ENCODE measurements at regions not wholly inside any gene's neighbourhood (a gene's known extent, or its start where the extent isn't known, plus 50 kb on each side); places are given as distances from the start of the nearest gene placed in this dataset.

DNA sequence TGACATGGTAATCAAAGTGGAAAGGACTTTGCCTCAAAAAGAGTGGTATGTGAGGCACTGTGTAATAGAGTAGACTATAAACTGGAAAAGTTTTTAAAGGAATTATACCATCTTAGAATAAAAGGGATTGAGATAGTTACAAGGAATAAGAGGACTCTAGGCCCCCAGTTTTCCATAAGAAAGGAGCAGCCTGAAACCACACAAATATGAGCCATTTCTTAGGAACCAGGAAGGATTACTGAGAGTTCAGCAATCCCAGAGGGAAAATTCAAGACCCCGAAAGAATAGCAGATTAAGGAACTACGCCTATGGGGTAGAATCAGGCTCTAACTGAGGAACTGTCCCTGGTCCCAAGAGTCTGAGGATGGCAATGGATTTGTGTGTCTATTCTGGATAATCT is 1213.3 kb downstream of the C4orf33 start:
- TF ChIP-seq, protein P1, sequence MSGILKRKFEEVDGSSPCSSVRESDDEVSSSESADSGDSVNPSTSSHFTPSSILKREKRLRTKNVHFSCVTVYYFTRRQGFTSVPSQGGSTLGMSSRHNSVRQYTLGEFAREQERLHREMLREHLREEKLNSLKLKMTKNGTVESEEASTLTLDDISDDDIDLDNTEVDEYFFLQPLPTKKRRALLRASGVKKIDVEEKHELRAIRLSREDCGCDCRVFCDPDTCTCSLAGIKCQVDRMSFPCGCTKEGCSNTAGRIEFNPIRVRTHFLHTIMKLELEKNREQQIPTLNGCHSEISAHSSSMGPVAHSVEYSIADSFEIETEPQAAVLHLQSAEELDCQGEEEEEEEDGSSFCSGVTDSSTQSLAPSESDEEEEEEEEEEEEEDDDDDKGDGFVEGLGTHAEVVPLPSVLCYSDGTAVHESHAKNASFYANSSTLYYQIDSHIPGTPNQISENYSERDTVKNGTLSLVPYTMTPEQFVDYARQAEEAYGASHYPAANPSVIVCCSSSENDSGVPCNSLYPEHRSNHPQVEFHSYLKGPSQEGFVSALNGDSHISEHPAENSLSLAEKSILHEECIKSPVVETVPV (CRISPR knock-in tag; IDR thresholded peaks at IDR 0.05) = no peak
- TF ChIP-seq OSR1 (CRISPR knock-in tag; IDR thresholded peaks at IDR 0.05) (no peak), ZFP30 (CRISPR knock-in tag; IDR thresholded peaks at IDR 0.05) (no peak), GLIS3 (CRISPR knock-in tag; IDR thresholded peaks at IDR 0.05) (no peak)
- TF ChIP-seq, protein P2, sequence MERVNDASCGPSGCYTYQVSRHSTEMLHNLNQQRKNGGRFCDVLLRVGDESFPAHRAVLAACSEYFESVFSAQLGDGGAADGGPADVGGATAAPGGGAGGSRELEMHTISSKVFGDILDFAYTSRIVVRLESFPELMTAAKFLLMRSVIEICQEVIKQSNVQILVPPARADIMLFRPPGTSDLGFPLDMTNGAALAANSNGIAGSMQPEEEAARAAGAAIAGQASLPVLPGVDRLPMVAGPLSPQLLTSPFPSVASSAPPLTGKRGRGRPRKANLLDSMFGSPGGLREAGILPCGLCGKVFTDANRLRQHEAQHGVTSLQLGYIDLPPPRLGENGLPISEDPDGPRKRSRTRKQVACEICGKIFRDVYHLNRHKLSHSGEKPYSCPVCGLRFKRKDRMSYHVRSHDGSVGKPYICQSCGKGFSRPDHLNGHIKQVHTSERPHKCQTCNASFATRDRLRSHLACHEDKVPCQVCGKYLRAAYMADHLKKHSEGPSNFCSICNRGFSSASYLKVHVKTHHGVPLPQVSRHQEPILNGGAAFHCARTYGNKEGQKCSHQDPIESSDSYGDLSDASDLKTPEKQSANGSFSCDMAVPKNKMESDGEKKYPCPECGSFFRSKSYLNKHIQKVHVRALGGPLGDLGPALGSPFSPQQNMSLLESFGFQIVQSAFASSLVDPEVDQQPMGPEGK (CRISPR knock-in tag; IDR thresholded peaks at IDR 0.05; ENCODE audit: borderline replicate concordance) = no peak
- TF ChIP-seq, protein P3, sequence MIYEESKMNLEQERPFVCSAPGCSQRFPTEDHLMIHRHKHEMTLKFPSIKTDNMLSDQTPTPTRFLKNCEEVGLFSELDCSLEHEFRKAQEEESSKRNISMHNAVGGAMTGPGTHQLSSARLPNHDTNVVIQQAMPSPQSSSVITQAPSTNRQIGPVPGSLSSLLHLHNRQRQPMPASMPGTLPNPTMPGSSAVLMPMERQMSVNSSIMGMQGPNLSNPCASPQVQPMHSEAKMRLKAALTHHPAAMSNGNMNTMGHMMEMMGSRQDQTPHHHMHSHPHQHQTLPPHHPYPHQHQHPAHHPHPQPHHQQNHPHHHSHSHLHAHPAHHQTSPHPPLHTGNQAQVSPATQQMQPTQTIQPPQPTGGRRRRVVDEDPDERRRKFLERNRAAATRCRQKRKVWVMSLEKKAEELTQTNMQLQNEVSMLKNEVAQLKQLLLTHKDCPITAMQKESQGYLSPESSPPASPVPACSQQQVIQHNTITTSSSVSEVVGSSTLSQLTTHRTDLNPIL (CRISPR knock-in tag; IDR thresholded peaks at IDR 0.05; ENCODE audit: low read depth) = no peak
- no peak for ATAC-seq

DNA sequence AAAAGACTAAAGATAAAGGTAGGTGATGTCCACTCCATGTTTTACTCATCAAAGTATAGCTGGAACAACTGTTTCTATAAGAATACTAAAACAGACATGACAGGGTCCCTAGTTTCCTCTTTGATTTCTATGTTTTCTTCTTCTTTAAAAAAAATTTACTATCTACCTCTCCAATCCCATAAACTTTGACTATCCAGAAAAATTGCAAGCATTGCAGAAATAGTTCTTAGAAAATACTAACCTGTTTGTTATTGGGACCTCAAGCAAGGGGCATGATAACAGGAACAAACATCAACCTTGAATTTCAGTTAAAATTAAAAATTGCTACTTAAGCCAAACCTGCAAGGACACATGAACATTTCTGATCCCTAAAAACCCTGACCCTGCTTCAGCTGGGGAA is 1226.5 kb downstream of the C4orf33 start:
- no peak for TF ChIP-seq ESRRG (CRISPR knock-in tag; IDR thresholded peaks at IDR 0.05)
- TF ChIP-seq ZFP30 (CRISPR knock-in tag; IDR thresholded peaks at IDR 0.05) = no peak
- no peak for TF ChIP-seq ZNF70 (CRISPR knock-in tag; IDR thresholded peaks at IDR 0.05)
- no peak for TF ChIP-seq PPARA (CRISPR knock-in tag; IDR thresholded peaks at IDR 0.05; ENCODE audit: borderline replicate concordance)
- no peak for TF ChIP-seq OSR1 (CRISPR knock-in tag; IDR thresholded peaks at IDR 0.05)
- TF ChIP-seq BACH2 (CRISPR knock-in tag; IDR thresholded peaks at IDR 0.05; ENCODE audit: borderline replicate concordance) = no peak
- no peak for TF ChIP-seq SNAI2 (CRISPR knock-in tag; IDR thresholded peaks at IDR 0.05)
- TF ChIP-seq, protein P1 (CRISPR knock-in tag; IDR thresholded peaks at IDR 0.05) = no peak
- no peak for TF ChIP-seq CSDC2 (CRISPR knock-in tag; IDR thresholded peaks at IDR 0.05)
- TF ChIP-seq ZNF8 (CRISPR knock-in tag; IDR thresholded peaks at IDR 0.05) = no peak
- no peak for TF ChIP-seq ARNTL (CRISPR knock-in tag; IDR thresholded peaks at IDR 0.05; ENCODE audit: borderline replicate concordance, low read depth)
- TF ChIP-seq, protein P4, sequence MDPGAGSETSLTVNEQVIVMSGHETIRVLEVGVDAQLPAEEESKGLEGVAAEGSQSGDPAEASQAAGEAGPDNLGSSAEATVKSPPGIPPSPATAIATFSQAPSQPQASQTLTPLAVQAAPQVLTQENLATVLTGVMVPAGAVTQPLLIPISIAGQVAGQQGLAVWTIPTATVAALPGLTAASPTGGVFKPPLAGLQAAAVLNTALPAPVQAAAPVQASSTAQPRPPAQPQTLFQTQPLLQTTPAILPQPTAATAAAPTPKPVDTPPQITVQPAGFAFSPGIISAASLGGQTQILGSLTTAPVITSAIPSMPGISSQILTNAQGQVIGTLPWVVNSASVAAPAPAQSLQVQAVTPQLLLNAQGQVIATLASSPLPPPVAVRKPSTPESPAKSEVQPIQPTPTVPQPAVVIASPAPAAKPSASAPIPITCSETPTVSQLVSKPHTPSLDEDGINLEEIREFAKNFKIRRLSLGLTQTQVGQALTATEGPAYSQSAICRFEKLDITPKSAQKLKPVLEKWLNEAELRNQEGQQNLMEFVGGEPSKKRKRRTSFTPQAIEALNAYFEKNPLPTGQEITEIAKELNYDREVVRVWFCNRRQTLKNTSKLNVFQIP (CRISPR knock-in tag; IDR thresholded peaks at IDR 0.05; ENCODE audit: borderline replicate concordance, low read depth) = no peak
- TF ChIP-seq ZNF565 (CRISPR knock-in tag; conservative IDR thresholded peaks at IDR 0.05; ENCODE audit: low read depth) = no peak
- TF ChIP-seq TOX (CRISPR knock-in tag; IDR thresholded peaks at IDR 0.05; ENCODE audit: borderline replicate concordance) = no peak
- TF ChIP-seq, protein P5, sequence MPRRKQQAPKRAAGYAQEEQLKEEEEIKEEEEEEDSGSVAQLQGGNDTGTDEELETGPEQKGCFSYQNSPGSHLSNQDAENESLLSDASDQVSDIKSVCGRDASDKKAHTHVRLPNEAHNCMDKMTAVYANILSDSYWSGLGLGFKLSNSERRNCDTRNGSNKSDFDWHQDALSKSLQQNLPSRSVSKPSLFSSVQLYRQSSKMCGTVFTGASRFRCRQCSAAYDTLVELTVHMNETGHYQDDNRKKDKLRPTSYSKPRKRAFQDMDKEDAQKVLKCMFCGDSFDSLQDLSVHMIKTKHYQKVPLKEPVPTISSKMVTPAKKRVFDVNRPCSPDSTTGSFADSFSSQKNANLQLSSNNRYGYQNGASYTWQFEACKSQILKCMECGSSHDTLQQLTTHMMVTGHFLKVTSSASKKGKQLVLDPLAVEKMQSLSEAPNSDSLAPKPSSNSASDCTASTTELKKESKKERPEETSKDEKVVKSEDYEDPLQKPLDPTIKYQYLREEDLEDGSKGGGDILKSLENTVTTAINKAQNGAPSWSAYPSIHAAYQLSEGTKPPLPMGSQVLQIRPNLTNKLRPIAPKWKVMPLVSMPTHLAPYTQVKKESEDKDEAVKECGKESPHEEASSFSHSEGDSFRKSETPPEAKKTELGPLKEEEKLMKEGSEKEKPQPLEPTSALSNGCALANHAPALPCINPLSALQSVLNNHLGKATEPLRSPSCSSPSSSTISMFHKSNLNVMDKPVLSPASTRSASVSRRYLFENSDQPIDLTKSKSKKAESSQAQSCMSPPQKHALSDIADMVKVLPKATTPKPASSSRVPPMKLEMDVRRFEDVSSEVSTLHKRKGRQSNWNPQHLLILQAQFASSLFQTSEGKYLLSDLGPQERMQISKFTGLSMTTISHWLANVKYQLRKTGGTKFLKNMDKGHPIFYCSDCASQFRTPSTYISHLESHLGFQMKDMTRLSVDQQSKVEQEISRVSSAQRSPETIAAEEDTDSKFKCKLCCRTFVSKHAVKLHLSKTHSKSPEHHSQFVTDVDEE (CRISPR knock-in tag; IDR thresholded peaks at IDR 0.05) = no peak
- TF ChIP-seq, protein P2 (CRISPR knock-in tag; IDR thresholded peaks at IDR 0.05; ENCODE audit: borderline replicate concordance) = no peak
- no peak for TF ChIP-seq ISL1 (CRISPR knock-in tag; IDR thresholded peaks at IDR 0.05)
- no peak for TF ChIP-seq TCF4 (CRISPR knock-in tag; IDR thresholded peaks at IDR 0.05; ENCODE audit: borderline replicate concordance)
- no peak for TF ChIP-seq GLIS3 (CRISPR knock-in tag; IDR thresholded peaks at IDR 0.05)
- TF ChIP-seq ZC3H10 (CRISPR knock-in tag; IDR thresholded peaks at IDR 0.05) = no peak
- ATAC-seq = no peak
